GM12874 (cell line): ENCODE measurements at regions not wholly inside any gene's neighbourhood (a gene's known extent, or its start where the extent isn't known, plus 50 kb on each side); places are given as distances from the start of the nearest gene placed in this dataset.

Source experiments
- CTCF ChIP-seq: IDR thresholded peaks from 2 replicates; pipeline ENCODE4 v1.5.1; 2011; ENCODE audit warnings: low read depth, mild to moderate bottlenecking, control low read depth, low read length, moderate library complexity; ENCODE audit not compliant: insufficient read depth

- no peak for TF ChIP-seq CTCF
Observed at GRCh38 chr3:161577662-161578061, 81.1 kb downstream of the OTOL1 start.

GRCh38 chr3:161579395-161580126, 83.0 kb downstream of the OTOL1 start:
- TF ChIP-seq CTCF: no peak

GRCh38 chr3:161585922-161586321, 89.3 kb downstream of the OTOL1 start:
- TF ChIP-seq CTCF: no peak

- TF ChIP-seq CTCF: no peak
Observed at GRCh38 chr3:161586556-161587235, 90.1 kb downstream of the OTOL1 start.

- no peak for TF ChIP-seq CTCF
Observed at GRCh38 chr3:161598639-161599038, 102.0 kb downstream of the OTOL1 start.

- no peak for TF ChIP-seq CTCF
Observed at GRCh38 chr3:161599697-161600096, 103.1 kb downstream of the OTOL1 start.

- TF ChIP-seq CTCF: no peak
Observed at GRCh38 chr3:161600173-161600572, 103.6 kb downstream of the OTOL1 start.
